HG02623 (cell line): ENCODE measurements at regions not wholly inside any gene's neighbourhood (a gene's known extent, or its start where the extent isn't known, plus 50 kb on each side); places are given as distances from the start of the nearest gene placed in this dataset.
"Not testable (repeated sequence)": the region's sequence is repeated elsewhere in the genome, so short reads cannot be mapped to it uniquely, and the experiment has no call there.

Experiments used
- ATAC-seq: cut with Tn5 transposase; IDR thresholded peaks from one replicate; pipeline ENCODE4 v1.9.1; 2021; ENCODE audit warnings: moderate library complexity; ENCODE audit not compliant: unreplicated experiment

- no peak for ATAC-seq
Measured at GRCh38 chr5:125481506-125482465, 735.3 kb upstream of the ZNF608 start.

- ATAC-seq, result no peak
Measured at GRCh38 chr5:125483609-125484008, 737.2 kb upstream of the ZNF608 start.

- no peak for ATAC-seq
Measured at GRCh38 chr5:125484272-125484741, 737.9 kb upstream of the ZNF608 start.

- no peak for ATAC-seq
Measured at GRCh38 chr5:125484742-125485641, 738.6 kb upstream of the ZNF608 start.

- no peak for ATAC-seq
Measured at GRCh38 chr5:125485771-125486170, 739.3 kb upstream of the ZNF608 start.

- no peak for ATAC-seq
Measured at GRCh38 chr5:125486634-125487033, 740.2 kb upstream of the ZNF608 start.

GRCh38 chr5:125487231-125487630 lies 740.8 kb upstream of the ZNF608 start:
- ATAC-seq, result no peak

- not testable (repeated sequence) for ATAC-seq
Measured at GRCh38 chr5:125487652-125488051, 741.2 kb upstream of the ZNF608 start.

GRCh38 chr5:125489146-125489545 lies 742.7 kb upstream of the ZNF608 start:
- no peak for ATAC-seq

GRCh38 chr5:125491986-125492492 lies 745.6 kb upstream of the ZNF608 start:
- no peak for ATAC-seq

- no peak for ATAC-seq
Measured at GRCh38 chr5:125492977-125493376, 746.5 kb upstream of the ZNF608 start.

- ATAC-seq, result no peak
Measured at GRCh38 chr5:125496393-125496792, 750.0 kb upstream of the ZNF608 start.

- ATAC-seq, result no peak
Measured at GRCh38 chr5:125497651-125498050, 751.2 kb upstream of the ZNF608 start.

- ATAC-seq, result no peak
Measured at GRCh38 chr5:125499636-125500332, 753.3 kb upstream of the ZNF608 start.

- no peak for ATAC-seq
Measured at GRCh38 chr5:125501396-125501795, 755.0 kb upstream of the ZNF608 start.

GRCh38 chr5:125503946-125504345 lies 757.5 kb upstream of the ZNF608 start:
- ATAC-seq, result no peak

GRCh38 chr5:125505115-125505514 lies 758.7 kb upstream of the ZNF608 start:
- no peak for ATAC-seq

GRCh38 chr5:125506124-125506523 lies 759.7 kb upstream of the ZNF608 start:
- no peak for ATAC-seq

GRCh38 chr5:125508225-125508624 lies 761.8 kb upstream of the ZNF608 start:
- no peak for ATAC-seq

- no peak for ATAC-seq
Measured at GRCh38 chr5:125510651-125511050, 764.2 kb upstream of the ZNF608 start.
